ENCODE measurements at regions not wholly inside any gene's neighbourhood (a gene's known extent, or its start where the extent isn't known, plus 50 kb on each side); places are given as distances from the start of the nearest gene placed in this dataset.

DNA sequence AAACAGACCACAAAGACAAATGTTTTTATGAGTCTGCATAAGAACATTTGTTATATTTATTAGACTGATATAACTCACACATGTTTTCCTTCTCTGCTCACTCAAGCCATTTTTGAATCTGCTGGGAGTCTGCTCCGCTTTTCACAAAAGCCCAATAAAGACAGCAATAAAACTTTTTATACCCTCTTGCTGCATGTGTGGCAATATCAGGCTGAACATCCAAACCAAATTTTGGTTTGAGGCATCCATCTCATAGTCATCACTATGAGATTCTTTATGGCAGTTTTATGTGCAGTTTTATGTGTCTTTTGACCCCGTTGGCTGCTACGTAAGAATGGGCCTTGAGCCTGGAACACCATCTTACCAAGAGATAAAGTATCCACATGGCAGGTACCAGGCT is 1276.8 kb upstream of the ADGRB3 start:
- TF ChIP-seq, protein P1, sequence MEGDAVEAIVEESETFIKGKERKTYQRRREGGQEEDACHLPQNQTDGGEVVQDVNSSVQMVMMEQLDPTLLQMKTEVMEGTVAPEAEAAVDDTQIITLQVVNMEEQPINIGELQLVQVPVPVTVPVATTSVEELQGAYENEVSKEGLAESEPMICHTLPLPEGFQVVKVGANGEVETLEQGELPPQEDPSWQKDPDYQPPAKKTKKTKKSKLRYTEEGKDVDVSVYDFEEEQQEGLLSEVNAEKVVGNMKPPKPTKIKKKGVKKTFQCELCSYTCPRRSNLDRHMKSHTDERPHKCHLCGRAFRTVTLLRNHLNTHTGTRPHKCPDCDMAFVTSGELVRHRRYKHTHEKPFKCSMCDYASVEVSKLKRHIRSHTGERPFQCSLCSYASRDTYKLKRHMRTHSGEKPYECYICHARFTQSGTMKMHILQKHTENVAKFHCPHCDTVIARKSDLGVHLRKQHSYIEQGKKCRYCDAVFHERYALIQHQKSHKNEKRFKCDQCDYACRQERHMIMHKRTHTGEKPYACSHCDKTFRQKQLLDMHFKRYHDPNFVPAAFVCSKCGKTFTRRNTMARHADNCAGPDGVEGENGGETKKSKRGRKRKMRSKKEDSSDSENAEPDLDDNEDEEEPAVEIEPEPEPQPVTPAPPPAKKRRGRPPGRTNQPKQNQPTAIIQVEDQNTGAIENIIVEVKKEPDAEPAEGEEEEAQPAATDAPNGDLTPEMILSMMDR (IDR thresholded peaks at IDR 0.05; ENCODE audit: poor library complexity): no peak
- TF ChIP-seq EZH2phosphoT487 (IDR thresholded peaks at IDR 0.05; ENCODE audit: low read depth, severe bottlenecking, unreplicated experiment): no peak

Measured in hepatocyte (in vitro differentiated cells).